Cardiac muscle cell (in vitro differentiated cells and primary cell): ENCODE measurements at regions not wholly inside any gene's neighbourhood (a gene's known extent, or its start where the extent isn't known, plus 50 kb on each side); places are given as distances from the start of the nearest gene placed in this dataset.

Source experiments
- DNase-seq, 2 donors: peaks; one replicate each; pipeline versions ENCODE4 v3.0.0 to v3.0.0-alpha.2; 2010 to 2017; ENCODE audit warnings: low read depth in 1 of 2, low spot score in 1 of 2
- H3K27ac ChIP-seq: fragments of 200-600 bp; sonication (generic); 2 replicates; pipeline ENCODE4 v1.5.1; 2016
- H3K27me3 ChIP-seq: fragments of 200-600 bp; sonication (generic); 2 replicates; pipeline ENCODE4 v1.6.0; 2016; ENCODE audit warnings: control low read depth
- H3K36me3 ChIP-seq: fragments of 200-600 bp; sonication (generic); 2 replicates; pipeline ENCODE4 v1.5.1; 2016; ENCODE audit warnings: control low read depth
- H3K4me1 ChIP-seq: fragments of 200-600 bp; sonication (generic); 2 replicates; pipeline ENCODE4 v1.8.1; 2017; ENCODE audit warnings: low read depth, mild to moderate bottlenecking, mixed run types
- H3K4me3 ChIP-seq: fragments of 200-600 bp; sonication (generic); 2 replicates; pipeline ENCODE4 v1.5.1; 2016; ENCODE audit warnings: mild to moderate bottlenecking
- H3K9me3 ChIP-seq: fragments of 200-600 bp; sonication (generic); 2 replicates; pipeline ENCODE4 v1.5.1; 2017; ENCODE audit warnings: low read depth, mild to moderate bottlenecking, control low read depth
- TF ChIP-seq, protein P1 (sequence below): IDR thresholded peaks from 2 replicates; pipeline ENCODE4 v1.5.1; 2012; ENCODE audit warnings: low read depth, mild to moderate bottlenecking, low read length

DNA sequence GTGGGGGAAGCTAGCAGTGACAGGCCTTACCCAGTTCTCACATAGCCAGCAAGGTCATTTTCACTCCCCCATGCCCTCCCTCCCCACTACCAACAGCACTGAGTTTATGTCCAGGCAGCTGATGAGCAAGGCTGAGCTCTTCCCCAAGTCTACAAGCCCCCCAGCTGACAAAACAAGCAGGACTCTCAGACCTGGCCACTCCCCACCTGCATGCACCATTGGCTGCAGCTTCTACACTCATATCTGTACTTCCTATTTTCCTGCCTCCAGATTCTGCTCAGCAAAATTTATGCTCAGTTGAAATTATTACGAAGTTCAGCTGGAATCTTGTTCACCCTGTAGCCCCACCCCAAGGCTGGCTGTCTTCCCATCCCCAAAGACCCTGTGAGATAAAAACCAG is 339.3 kb downstream of the ARL6IP6 start:
- no peaks in the 10 kb centered on the region for H3K36me3 ChIP-seq
- H3K9me3 ChIP-seq, result no peaks in the 10 kb centered on the region
- TF ChIP-seq, protein P1, sequence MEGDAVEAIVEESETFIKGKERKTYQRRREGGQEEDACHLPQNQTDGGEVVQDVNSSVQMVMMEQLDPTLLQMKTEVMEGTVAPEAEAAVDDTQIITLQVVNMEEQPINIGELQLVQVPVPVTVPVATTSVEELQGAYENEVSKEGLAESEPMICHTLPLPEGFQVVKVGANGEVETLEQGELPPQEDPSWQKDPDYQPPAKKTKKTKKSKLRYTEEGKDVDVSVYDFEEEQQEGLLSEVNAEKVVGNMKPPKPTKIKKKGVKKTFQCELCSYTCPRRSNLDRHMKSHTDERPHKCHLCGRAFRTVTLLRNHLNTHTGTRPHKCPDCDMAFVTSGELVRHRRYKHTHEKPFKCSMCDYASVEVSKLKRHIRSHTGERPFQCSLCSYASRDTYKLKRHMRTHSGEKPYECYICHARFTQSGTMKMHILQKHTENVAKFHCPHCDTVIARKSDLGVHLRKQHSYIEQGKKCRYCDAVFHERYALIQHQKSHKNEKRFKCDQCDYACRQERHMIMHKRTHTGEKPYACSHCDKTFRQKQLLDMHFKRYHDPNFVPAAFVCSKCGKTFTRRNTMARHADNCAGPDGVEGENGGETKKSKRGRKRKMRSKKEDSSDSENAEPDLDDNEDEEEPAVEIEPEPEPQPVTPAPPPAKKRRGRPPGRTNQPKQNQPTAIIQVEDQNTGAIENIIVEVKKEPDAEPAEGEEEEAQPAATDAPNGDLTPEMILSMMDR, result no peak
- no peak for DNase-seq
- H3K27me3 ChIP-seq, result no peaks in the 10 kb centered on the region
- H3K4me1 ChIP-seq, result peaks cover 13% of the 10 kb centered on the region
- H3K4me3 ChIP-seq, result no peak overlapping the region
- H3K27ac ChIP-seq, result no peak overlapping the region

DNA sequence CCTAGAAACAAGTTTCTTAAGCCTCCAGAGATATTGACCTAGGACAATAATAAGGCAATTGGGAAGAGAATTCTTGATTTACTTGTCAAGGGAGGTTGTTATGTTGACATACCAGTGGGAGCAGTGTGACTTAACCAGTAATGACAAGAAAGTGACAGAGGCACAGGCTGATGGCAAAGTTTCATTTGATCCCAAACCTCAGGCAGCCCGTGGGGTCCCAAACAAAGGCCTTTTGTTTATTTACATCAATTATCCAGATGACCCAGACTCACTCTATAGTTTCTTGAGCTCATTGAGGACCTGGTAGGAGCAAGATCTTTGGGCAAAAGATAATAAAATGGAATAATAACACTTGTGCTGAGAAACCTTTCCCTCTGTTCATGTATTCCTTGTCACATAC is 336.8 kb downstream of the ARL6IP6 start:
- Histone ChIP-seq H3K27me3 (no peaks in the 10 kb centered on the region), H3K9me3 (no peaks in the 10 kb centered on the region), H3K4me1 (peaks cover 13% of the 10 kb centered on the region), H3K27ac (no peak overlapping the region), H3K36me3 (no peaks in the 10 kb centered on the region), H3K4me3 (no peak overlapping the region)
- DNase-seq, result no peak
- TF ChIP-seq, protein P1, result no peak

DNA sequence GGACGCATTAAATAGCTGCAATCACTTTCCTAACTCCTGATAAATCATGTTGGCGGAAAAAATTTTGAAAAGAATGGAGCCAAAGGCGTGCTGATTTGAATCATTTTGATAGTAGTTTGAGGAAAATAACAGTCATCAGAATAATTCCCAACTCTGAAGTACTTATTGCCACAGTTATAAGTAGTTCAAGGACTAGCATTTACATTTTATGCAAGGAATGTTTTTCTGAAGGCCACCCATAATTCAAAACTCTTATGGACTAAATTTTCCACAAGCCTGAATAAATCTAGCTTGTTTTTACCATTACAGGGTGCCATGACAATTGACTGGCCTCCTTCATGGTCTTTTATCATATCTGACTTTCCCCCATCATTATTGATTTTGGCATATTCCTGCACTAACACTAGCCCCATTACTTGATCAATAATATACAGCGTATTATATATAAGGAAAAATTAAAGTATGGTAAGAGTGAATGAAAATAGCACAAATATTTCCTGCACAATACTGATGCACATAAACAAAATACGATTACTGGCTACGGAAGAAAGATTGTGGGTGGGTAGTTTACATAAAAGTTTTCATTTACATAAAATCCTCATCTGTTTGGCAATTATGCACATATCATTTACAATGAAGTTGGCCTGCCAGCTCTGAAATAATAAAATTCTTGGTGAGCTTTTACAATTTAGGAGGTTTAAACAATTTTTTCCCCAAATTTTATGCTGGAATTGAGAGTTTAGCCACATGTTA is 334.6 kb downstream of the ARL6IP6 start:
- Histone ChIP-seq H3K27ac (no peak overlapping the region), H3K36me3 (no peaks in the 10 kb centered on the region), H3K27me3 (no peaks in the 10 kb centered on the region), H3K9me3 (no peaks in the 10 kb centered on the region), H3K4me3 (no peak overlapping the region), H3K4me1 (no peaks in the 10 kb centered on the region)
- DNase-seq, result no peak
- TF ChIP-seq, protein P1, result no peak

DNA sequence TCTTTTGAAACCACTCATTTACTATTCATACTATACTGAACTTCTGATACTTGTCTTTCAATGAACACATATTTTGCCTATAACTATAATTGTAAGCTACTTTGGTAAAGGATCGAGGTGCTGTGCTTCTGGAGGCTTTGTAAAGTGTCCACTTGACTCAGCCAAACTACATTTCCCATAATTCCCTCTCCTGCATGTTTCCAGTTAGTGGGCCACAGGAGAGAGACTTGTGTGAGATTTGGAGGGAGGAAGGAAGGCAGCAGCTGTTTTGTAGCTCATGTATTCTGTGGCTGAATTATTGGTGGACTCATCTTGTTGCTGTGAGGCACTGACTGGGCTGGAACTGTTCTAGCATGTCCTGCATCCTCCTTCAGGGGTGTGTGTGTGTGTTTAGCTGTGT is 328.8 kb downstream of the ARL6IP6 start:
- H3K4me1 ChIP-seq, result no peaks in the 10 kb centered on the region
- DNase-seq, result peak in 1 of 2 donors; percentile 20
- H3K27me3 ChIP-seq, result no peaks in the 10 kb centered on the region

DNA sequence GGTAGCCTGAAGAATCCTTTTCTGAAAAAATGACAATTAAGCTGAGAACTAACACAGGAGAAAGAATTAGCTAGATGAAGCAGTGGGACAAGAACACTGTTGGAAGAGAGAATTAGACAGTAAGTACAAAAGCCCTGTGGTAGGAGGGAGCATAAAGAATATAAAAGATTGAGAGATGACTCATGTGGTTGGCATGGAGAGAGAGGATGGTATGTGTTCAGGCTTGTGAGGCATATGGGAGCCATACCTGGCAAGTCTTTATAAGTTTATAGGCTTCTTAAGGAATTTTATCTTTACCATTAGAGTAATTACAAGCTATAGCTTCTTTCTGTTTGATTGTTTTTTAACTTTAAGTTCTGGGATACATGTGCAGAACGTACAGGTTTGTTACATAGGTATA is 325.0 kb downstream of the ARL6IP6 start:
- H3K9me3 ChIP-seq, result no peaks in the 10 kb centered on the region
- H3K27me3 ChIP-seq, result no peaks in the 10 kb centered on the region
- H3K36me3 ChIP-seq, result no peaks in the 10 kb centered on the region
- H3K4me3 ChIP-seq, result no peak overlapping the region
- TF ChIP-seq, protein P1, result no peak
- H3K4me1 ChIP-seq, result no peaks in the 10 kb centered on the region
- no peak for DNase-seq
- H3K27ac ChIP-seq, result no peak overlapping the region

More for the DNA sequence above, 328.8 kb downstream of the ARL6IP6 start:
- no peaks in the 10 kb centered on the region for H3K9me3 ChIP-seq
- TF ChIP-seq, protein P1, result no peak
- H3K4me3 ChIP-seq, result no peak overlapping the region
- no peak overlapping the region for H3K27ac ChIP-seq
- no peaks in the 10 kb centered on the region for H3K36me3 ChIP-seq
